ENCODE measurements at regions not wholly inside any gene's neighbourhood (a gene's known extent, or its start where the extent isn't known, plus 50 kb on each side); places are given as distances from the start of the nearest gene placed in this dataset.
A peak's percentile ranks its signal among the peaks of the same experiment; 100 is the strongest.

DNA sequence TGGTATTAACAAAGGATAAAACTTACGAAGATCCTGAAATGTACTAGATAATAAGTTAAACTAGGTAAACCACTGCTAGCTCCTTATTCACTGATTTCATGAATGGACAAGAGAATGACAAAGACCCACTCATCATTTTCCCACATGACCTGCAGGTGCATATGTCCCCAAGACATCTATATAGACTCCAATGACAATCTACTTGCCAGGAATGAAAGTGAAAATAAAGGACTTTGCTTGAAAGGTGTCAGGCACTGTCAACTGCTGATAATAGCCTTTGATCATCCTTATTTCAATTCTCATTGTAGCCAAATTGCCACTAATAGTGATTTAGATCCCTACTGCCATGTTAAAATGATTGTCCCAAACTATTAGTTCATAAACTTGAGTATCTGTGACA lies 321.8 kb downstream of the HACE1 start:
- TF ChIP-seq, protein P1, sequence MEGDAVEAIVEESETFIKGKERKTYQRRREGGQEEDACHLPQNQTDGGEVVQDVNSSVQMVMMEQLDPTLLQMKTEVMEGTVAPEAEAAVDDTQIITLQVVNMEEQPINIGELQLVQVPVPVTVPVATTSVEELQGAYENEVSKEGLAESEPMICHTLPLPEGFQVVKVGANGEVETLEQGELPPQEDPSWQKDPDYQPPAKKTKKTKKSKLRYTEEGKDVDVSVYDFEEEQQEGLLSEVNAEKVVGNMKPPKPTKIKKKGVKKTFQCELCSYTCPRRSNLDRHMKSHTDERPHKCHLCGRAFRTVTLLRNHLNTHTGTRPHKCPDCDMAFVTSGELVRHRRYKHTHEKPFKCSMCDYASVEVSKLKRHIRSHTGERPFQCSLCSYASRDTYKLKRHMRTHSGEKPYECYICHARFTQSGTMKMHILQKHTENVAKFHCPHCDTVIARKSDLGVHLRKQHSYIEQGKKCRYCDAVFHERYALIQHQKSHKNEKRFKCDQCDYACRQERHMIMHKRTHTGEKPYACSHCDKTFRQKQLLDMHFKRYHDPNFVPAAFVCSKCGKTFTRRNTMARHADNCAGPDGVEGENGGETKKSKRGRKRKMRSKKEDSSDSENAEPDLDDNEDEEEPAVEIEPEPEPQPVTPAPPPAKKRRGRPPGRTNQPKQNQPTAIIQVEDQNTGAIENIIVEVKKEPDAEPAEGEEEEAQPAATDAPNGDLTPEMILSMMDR (IDR thresholded peaks at IDR 0.05; ENCODE audit: insufficient read depth, low read depth, low read length) = no peak
- H3K4me3 ChIP-seq (ENCODE audit: low read depth, low read length) = no peak overlapping the region
- no peak for DNase-seq (ENCODE audit: low read depth)

DNA sequence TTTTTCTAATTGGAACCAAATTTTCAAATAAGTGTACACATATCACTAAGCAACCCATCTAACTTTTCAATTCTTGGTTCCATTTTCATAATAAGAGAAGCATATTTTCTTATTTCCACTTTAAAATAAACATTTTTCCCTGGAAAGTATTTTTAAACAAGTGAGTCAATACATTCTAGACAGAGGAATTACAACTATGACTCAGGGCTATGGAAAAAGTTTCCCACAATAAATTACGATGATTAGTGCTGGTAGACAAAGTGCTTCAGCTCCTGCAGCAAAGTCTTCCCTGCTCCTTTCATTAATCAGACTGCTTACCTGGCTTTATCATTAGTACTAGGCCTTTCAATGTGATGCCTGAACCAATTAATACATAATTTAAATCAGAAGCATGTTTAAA lies 322.5 kb downstream of the HACE1 start:
- H3K4me3 ChIP-seq (ENCODE audit: low read depth, low read length) = no peak overlapping the region
- TF ChIP-seq, protein P1 (IDR thresholded peaks at IDR 0.05; ENCODE audit: insufficient read depth, low read depth, low read length) = no peak
- peak; percentile 89 for DNase-seq (ENCODE audit: low read depth)

DNA sequence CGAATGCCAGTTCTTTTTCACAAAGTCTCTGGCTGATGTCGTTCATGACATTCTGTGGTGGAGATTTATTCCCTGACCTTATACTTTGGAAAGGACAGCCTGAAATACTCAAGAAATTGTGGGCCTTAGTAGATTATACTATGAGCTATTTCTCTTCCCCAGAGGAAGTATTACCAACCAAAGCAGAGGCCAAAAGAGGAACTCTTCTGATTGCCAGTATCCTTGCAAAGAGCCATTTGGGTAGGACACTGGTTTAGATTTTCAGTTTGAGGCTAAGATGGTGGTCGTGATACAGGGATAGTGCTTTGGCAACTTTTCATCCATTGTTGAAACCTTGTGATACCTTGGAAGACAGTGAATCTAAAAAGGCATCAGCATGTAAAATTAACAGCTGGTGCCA lies 327.3 kb downstream of the HACE1 start:
- TF ChIP-seq, protein P1 (IDR thresholded peaks at IDR 0.05; ENCODE audit: insufficient read depth, low read depth, low read length) = no peak
- no peak overlapping the region for H3K4me3 ChIP-seq (ENCODE audit: low read depth, low read length)
- DNase-seq (ENCODE audit: low read depth) = no peak

DNA sequence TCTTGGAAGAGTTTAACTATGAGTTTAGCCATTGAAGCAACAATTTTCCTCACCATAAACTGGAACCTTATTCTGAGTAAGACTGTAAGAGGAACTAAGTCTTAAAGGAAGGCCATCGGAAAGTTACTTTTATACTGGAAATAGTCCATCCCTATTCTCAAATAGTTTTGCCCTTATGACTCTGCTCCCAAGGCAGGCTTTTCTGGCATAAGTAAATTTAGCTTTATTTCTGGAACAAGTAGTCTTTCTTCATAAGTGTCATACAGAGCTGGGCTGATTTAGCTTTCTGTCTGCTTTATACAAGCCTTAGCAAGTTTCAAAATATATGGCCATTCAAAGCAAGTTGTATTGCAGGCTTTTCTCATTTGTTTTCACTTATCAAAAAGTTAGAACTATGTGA lies 328.1 kb downstream of the HACE1 start:
- DNase-seq (ENCODE audit: low read depth) = no peak
- TF ChIP-seq, protein P1 (IDR thresholded peaks at IDR 0.05; ENCODE audit: insufficient read depth, low read depth, low read length) = no peak
- H3K4me3 ChIP-seq (ENCODE audit: low read depth, low read length) = no peak overlapping the region

DNA sequence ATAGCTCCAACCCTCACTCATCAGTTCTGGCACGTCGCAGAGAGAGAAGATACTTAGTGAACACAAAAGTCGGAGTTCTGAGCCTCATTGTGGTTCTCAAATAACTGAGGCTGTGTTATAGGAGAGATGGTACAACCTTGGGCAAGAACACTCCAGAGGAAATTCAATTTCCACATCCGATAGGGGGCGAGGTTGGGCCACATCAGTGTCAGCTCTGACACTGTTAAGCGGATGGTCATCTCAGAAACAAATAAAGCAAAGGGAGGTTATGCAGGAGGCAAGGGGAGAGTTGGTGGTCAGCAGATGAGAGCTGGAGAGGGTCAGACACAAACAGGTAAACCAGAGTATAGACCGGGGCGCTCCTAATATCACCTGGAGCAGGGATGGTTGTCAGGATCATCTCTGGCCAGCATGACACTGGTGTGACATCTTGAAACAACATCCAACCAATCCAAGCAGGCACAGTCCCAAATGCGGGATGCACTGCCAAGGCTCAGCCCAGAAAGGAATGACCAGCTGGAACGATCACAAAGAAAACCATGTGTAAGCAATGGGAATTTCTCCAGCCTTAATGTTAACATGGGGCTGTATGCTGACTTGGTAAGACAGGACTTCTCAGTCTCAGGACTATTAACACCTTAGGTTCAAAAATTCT lies 331.8 kb downstream of the HACE1 start:
- H3K4me3 ChIP-seq (ENCODE audit: low read depth, low read length) = no peak overlapping the region
- TF ChIP-seq, protein P1 (IDR thresholded peaks at IDR 0.05; ENCODE audit: insufficient read depth, low read depth, low read length) = peak; percentile 60
- peak; percentile 64 for DNase-seq (ENCODE audit: low read depth)

DNA sequence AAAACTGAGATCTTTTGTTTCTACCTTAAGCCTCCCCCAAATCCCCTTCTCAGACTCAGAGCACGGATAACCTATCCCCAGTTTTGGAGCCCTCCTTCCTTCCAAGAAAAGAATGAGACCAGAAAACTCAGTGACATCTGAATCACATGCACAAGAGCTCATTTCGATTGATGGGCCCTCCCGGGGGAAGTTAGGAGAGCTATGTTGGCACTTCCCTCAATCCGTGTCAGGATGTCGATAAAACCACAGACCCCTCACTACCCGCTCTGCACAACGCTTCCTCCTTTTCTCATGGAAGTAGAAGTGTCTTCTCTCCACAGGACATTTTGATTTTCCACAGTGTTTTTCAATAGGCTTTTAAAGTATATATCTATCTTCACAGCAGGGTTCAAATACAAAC lies 332.4 kb downstream of the HACE1 start:
- no peak for DNase-seq (ENCODE audit: low read depth)

More for the DNA sequence above, 332.4 kb downstream of the HACE1 start:
- TF ChIP-seq, protein P1 (IDR thresholded peaks at IDR 0.05; ENCODE audit: insufficient read depth, low read depth, low read length) = no peak
- H3K4me3 ChIP-seq (ENCODE audit: low read depth, low read length) = no peak overlapping the region

Measured in fibroblast of villous mesenchyme (primary cell).